Endothelial cell of umbilical vein (primary cell): ENCODE measurements at regions not wholly inside any gene's neighbourhood (a gene's known extent, or its start where the extent isn't known, plus 50 kb on each side); places are given as distances from the start of the nearest gene placed in this dataset.

ENCODE experiments used
- CTCF ChIP-seq, 2 donors: IDR thresholded peaks; 1 replicate in 1 of 2; 2 replicates in 1 of 2; pipeline ENCODE4 v1.5.1; 2011; ENCODE audit warnings: low read length in 2 of 2, mild to moderate bottlenecking in 2 of 2, moderate library complexity in 2 of 2, control low read depth in 1 of 2, inconsistent platforms in 1 of 2, low read depth in 1 of 2; ENCODE audit not compliant: insufficient read depth in 1 of 2; ENCODE audit errors: extremely low read depth in 1 of 2
- EZH2 ChIP-seq: IDR thresholded peaks from 2 replicates; pipeline ENCODE4 v1.6.1; 2012; ENCODE audit warnings: borderline replicate concordance, low read depth, mild to moderate bottlenecking, moderate library complexity, low read length, inconsistent platforms; ENCODE audit not compliant: severe bottlenecking
- MAX ChIP-seq: IDR thresholded peaks from 2 replicates; pipeline ENCODE4 v1.6.1; 2011; ENCODE audit not compliant: insufficient read depth, insufficient read length
- POLR2AphosphoS5 ChIP-seq: IDR thresholded peaks from 2 replicates; pipeline ENCODE4 v1.6.1; 2012; ENCODE audit warnings: low read depth, mild to moderate bottlenecking, control low read depth, low read length, moderate library complexity; ENCODE audit not compliant: insufficient read depth

GRCh38 chr1:113265196-113265595, 125.1 kb upstream of the MAGI3 start:
- TF ChIP-seq POLR2AphosphoS5: no peak
- TF ChIP-seq CTCF (IDR thresholded peaks at IDR 0.05; ENCODE audit: extremely low read depth in 1 of 2, insufficient read depth in 1 of 2, low read depth in 1 of 2, low read length in 2 of 2): no peak
- TF ChIP-seq EZH2: no peak
- TF ChIP-seq MAX: no peak
